ENCODE measurements at regions not wholly inside any gene's neighbourhood (a gene's known extent, or its start where the extent isn't known, plus 50 kb on each side); places are given as distances from the start of the nearest gene placed in this dataset.

DNA sequence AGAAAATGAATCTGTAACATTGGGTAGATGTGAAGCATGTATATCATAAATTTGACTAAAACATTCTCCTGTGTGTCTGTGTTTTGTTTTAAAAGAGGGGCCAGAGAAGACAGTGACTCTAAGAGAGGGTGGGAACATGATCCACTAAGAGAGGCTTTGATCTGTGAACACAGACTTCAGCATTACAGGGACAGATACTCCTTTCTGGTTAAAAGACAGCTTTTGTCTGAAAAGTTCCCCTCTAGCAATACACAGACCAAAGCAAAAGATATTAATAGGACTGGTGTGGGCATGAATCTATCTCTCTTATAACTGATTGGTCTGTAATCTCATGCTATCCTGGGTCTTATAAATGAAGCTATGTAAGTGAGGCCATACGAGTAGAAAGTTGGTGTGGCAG, 150.9 kb downstream of the NUDT12 start:
- ATAC-seq (ENCODE audit: low read depth) (no peak), DNase-seq (no peak)
- CTCF ChIA-PET = no interaction called here
- Mint-ChIP-seq H3K27me3 (no peaks in the 10 kb centered on the region), H3K27ac (no peak overlapping the region), H3K4me1 (no peaks in the 10 kb centered on the region), H3K36me3 (ENCODE audit: low read depth) (no peaks in the 10 kb centered on the region), H3K4me3 (no peak overlapping the region), H3K9me3 (no peaks in the 10 kb centered on the region)
- POLR2A ChIA-PET = no interaction called here
- intact Hi-C loops (cut with micrococcal nuclease) = no loop called here
- TF ChIP-seq CTCF (IDR thresholded peaks at IDR 0.05) = no peak

- Mint-ChIP-seq H3K4me1 (no peaks in the 10 kb centered on the region), H3K27me3 (no peaks in the 10 kb centered on the region), H3K36me3 (ENCODE audit: low read depth) (no peaks in the 10 kb centered on the region), H3K9me3 (no peaks in the 10 kb centered on the region), H3K27ac (no peak overlapping the region), H3K4me3 (no peak overlapping the region)
- DNase-seq (no peak), ATAC-seq (ENCODE audit: low read depth) (no peak)
- CTCF ChIA-PET = no interaction called here
- intact Hi-C loops (cut with micrococcal nuclease) = no loop called here
- TF ChIP-seq CTCF (IDR thresholded peaks at IDR 0.05) = no peak
- POLR2A ChIA-PET = no interaction called here
Measured at GRCh38 chr5:103410172-103410571, 151.6 kb downstream of the MACIR start.

- TF ChIP-seq CTCF (IDR thresholded peaks at IDR 0.05) = no peak
- intact Hi-C loops (cut with micrococcal nuclease) = no loop called here
- no peaks in the 10 kb centered on the region for H3K36me3 Mint-ChIP-seq (ENCODE audit: low read depth)
- no peak for ATAC-seq (ENCODE audit: low read depth)
- ChIA-PET CTCF (no interaction called here), POLR2A (no interaction called here)
- H3K4me1 Mint-ChIP-seq = no peaks in the 10 kb centered on the region
- no peak overlapping the region for H3K4me3 Mint-ChIP-seq
- H3K27ac Mint-ChIP-seq = no peak overlapping the region
- H3K9me3 Mint-ChIP-seq = no peaks in the 10 kb centered on the region
- no peak for DNase-seq
- no peaks in the 10 kb centered on the region for H3K27me3 Mint-ChIP-seq
Measured at GRCh38 chr5:103409013-103409670, 150.6 kb downstream of the MACIR start.

DNA sequence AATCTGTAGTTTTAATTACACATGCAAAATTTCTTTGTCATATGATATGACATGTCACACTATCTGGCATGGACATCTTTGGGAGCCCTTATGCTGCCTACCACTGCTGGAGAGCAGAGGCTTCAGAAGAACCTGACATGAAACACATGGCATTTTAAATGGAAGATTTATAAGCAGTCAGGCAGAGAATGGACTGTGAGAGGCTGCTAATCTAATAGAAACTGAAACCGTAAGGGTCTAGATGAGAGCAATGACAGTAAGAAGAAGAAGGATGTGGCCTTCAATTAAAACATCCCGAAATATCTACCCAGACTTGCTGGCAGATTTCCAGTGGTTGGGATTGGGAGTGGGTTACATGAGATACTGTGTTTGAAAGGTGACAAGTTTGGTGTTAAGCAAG, 149.8 kb downstream of the MACIR start:
- ChIA-PET CTCF (no interaction called here), POLR2A (no interaction called here)
- no peak for ATAC-seq (ENCODE audit: low read depth)
- Mint-ChIP-seq H3K27ac (no peak overlapping the region), H3K27me3 (peaks cover under 1% of the 10 kb centered on the region), H3K36me3 (ENCODE audit: low read depth) (no peaks in the 10 kb centered on the region), H3K9me3 (no peaks in the 10 kb centered on the region), H3K4me1 (no peaks in the 10 kb centered on the region), H3K4me3 (no peak overlapping the region)
- DNase-seq = no peak
- no peak for TF ChIP-seq CTCF (IDR thresholded peaks at IDR 0.05)
- intact Hi-C loops (cut with micrococcal nuclease) = no loop called here

DNA sequence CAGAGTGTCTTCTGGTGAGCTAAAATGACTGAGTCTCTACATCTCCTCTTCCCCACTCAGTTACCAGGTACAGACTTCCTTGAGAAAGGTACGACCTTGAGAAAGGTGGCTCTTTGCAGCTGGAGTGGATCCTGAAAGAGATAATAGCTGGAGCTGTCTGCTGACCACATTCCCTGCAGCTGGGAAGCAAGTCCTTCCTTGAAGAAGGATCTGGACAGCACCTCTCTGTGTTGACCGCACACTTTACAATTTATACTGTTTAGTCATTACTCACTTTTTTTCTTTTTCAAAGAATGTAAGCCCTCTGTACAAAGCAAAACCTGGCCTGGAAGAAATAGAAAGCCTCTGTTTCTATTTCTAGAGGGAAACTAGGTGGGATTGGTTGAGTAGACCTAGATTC, 148.8 kb downstream of the MACIR start:
- DNase-seq (no peak), ATAC-seq (ENCODE audit: low read depth) (no peak)
- H3K27me3 Mint-ChIP-seq = peaks cover 2% of the 10 kb centered on the region
- ChIA-PET CTCF (no interaction called here), POLR2A (no interaction called here)
- intact Hi-C loops (cut with micrococcal nuclease) = no loop called here
- no peaks in the 10 kb centered on the region for H3K4me1 Mint-ChIP-seq
- H3K4me3 Mint-ChIP-seq = no peak overlapping the region
- no peaks in the 10 kb centered on the region for H3K36me3 Mint-ChIP-seq (ENCODE audit: low read depth)
- TF ChIP-seq CTCF (IDR thresholded peaks at IDR 0.05) = no peak
- H3K27ac Mint-ChIP-seq = no peak overlapping the region
- H3K9me3 Mint-ChIP-seq = no peaks in the 10 kb centered on the region
